ENCODE measurements at regions not wholly inside any gene's neighbourhood (a gene's known extent, or its start where the extent isn't known, plus 50 kb on each side); places are given as distances from the start of the nearest gene placed in this dataset.

GRCh38 chr15:85298366-85298765 is 82.0 kb upstream of the AKAP13 start:
- TF ChIP-seq CTCF (IDR thresholded peaks at IDR 0.05) (no peak), POLR2A (IDR thresholded peaks at IDR 0.05; ENCODE audit: low read depth) (no peak), POLR2AphosphoS5 (IDR thresholded peaks at IDR 0.05) (no peak), EP300 (IDR thresholded peaks at IDR 0.05) (no peak)
